ENCODE measurements at regions not wholly inside any gene's neighbourhood (a gene's known extent, or its start where the extent isn't known, plus 50 kb on each side); places are given as distances from the start of the nearest gene placed in this dataset.

DNA sequence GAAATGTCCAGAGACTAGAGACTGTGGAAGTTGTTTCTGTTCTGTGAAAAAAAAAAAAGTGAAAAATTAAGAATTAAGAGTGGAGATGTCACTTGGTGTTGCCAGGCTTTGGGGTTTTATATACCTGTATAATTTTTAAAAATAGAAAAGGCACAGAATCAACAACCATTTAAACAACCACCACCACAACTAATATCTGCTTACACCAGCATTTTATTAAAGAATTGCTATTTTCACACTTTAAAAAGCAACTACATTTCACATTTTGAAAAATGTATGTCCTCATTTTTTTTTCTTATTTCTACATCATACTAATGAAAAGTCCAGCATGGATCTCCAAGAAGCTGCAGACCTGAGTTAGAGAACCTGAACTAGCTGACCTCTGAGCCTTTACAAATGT, 167.5 kb upstream of the DTNA start:
- POLR2A ChIA-PET: no interaction called here

DNA sequence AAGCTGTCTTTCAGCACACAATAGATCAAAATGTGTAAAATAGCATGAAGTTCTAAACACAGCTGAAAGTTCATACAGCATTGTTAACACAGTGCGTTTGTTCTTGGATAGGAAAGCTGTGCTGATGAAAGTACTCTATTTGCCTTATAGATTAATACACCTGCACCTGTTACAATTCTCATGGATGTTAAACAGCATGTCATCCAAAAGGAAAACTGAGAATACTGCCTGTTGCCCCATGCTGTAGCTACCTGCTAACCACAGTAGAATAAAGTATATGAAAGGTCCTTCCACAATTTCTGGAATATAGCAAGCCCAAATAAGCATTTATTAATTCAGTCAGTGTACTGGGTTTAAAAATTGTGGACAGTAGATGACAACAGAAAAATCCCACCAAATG, 166.7 kb upstream of the DTNA start:
- Histone ChIP-seq H3K4me1 (ENCODE audit: control insufficient read depth, insufficient read depth, low read length) (peaks cover 5% of the 10 kb centered on the region; the same call in 1 of the 2 replicates), H3K9me3 (ENCODE audit: control insufficient read depth, insufficient read depth, low read depth, low read length) (no peaks in the 10 kb centered on the region), H3K4me3 (ENCODE audit: low read depth, low read length) (no peak overlapping the region), H3K36me3 (ENCODE audit: control insufficient read depth in 2 of 2, insufficient read depth in 1 of 2, low read length in 2 of 2) (no peaks in the 10 kb centered on the region), H3K27ac (ENCODE audit: extremely low read depth, low read depth, low read length) (no peak overlapping the region)
- TF ChIP-seq ZNF354C (tag by site-specific recombination; IDR thresholded peaks at IDR 0.05; ENCODE audit: borderline replicate concordance, low read depth) (no peak), ZNF274 (IDR thresholded peaks at IDR 0.05; ENCODE audit: low read length) (no peak), ZNF274 (tag by site-specific recombination; IDR thresholded peaks at IDR 0.05; ENCODE audit: borderline replicate concordance) (no peak), ZFP69B (tag by site-specific recombination; IDR thresholded peaks at IDR 0.05) (no peak), ZIC2 (tag by site-specific recombination; IDR thresholded peaks at IDR 0.05) (no peak), ZEB2 (tag by site-specific recombination; IDR thresholded peaks at IDR 0.05) (no peak), ZNF248 (tag by site-specific recombination; IDR thresholded peaks at IDR 0.05) (no peak)
- CTCF ChIA-PET: interaction anchor here (0.6 to 1.2 kb wide), 3 partner anchors 9 to 51 kb away, joined by 3 to 5 read pairs (median 4); no protein-coding TSS in a partner anchor
- POLR2A ChIA-PET: no interaction called here

More for the DNA sequence above, 167.5 kb upstream of the DTNA start:
- Histone ChIP-seq H3K27ac (ENCODE audit: extremely low read depth, low read depth, low read length) (no peak overlapping the region), H3K4me1 (ENCODE audit: control insufficient read depth, insufficient read depth, low read length) (peaks cover 5% of the 10 kb centered on the region; the same call in 1 of the 2 replicates), H3K4me3 (ENCODE audit: low read depth, low read length) (no peak overlapping the region), H3K9me3 (ENCODE audit: control insufficient read depth, insufficient read depth, low read depth, low read length) (no peaks in the 10 kb centered on the region), H3K36me3 (ENCODE audit: control insufficient read depth in 2 of 2, insufficient read depth in 1 of 2, low read length in 2 of 2) (no peaks in the 10 kb centered on the region)
- CTCF ChIA-PET: interaction anchor here (0.9 to 1.2 kb wide), 2 partner anchors 8 to 52 kb away, joined by 4 to 5 read pairs; no protein-coding TSS in a partner anchor
- TF ChIP-seq ZNF416 (tag by site-specific recombination; IDR thresholded peaks at IDR 0.05) (no peak), ZNF112 (tag by site-specific recombination; IDR thresholded peaks at IDR 0.05) (no peak), ZNF350 (tag by site-specific recombination; IDR thresholded peaks at IDR 0.05) (no peak), ZNF19 (tag by site-specific recombination; IDR thresholded peaks at IDR 0.05; ENCODE audit: low read depth) (no peak), ZNF549 (tag by site-specific recombination; IDR thresholded peaks at IDR 0.05) (no peak), ZIC2 (tag by site-specific recombination; IDR thresholded peaks at IDR 0.05) (no peak), ZNF274 (IDR thresholded peaks at IDR 0.05; ENCODE audit: low read length) (no peak), ZNF274 (tag by site-specific recombination; IDR thresholded peaks at IDR 0.05; ENCODE audit: borderline replicate concordance) (no peak), ZNF169 (tag by site-specific recombination; IDR thresholded peaks at IDR 0.05) (no peak), ZNF747 (tag by site-specific recombination; IDR thresholded peaks at IDR 0.05) (no peak), ZNF121 (tag by site-specific recombination; IDR thresholded peaks at IDR 0.05) (no peak), ZSCAN23 (tag by site-specific recombination; IDR thresholded peaks at IDR 0.05) (no peak), ZNF76 (tag by site-specific recombination; IDR thresholded peaks at IDR 0.05; ENCODE audit: borderline replicate concordance, low read depth) (no peak), KLF1 (tag by site-specific recombination; IDR thresholded peaks at IDR 0.05) (no peak), ZNF239 (tag by site-specific recombination; IDR thresholded peaks at IDR 0.05) (no peak), MEIS1 (CRISPR knock-in tag; IDR thresholded peaks at IDR 0.05; ENCODE audit: borderline replicate concordance) (no peak), MZF1 (tag by site-specific recombination; IDR thresholded peaks at IDR 0.05; ENCODE audit: borderline replicate concordance) (no peak)
- TF ChIP-seq, protein P1, sequence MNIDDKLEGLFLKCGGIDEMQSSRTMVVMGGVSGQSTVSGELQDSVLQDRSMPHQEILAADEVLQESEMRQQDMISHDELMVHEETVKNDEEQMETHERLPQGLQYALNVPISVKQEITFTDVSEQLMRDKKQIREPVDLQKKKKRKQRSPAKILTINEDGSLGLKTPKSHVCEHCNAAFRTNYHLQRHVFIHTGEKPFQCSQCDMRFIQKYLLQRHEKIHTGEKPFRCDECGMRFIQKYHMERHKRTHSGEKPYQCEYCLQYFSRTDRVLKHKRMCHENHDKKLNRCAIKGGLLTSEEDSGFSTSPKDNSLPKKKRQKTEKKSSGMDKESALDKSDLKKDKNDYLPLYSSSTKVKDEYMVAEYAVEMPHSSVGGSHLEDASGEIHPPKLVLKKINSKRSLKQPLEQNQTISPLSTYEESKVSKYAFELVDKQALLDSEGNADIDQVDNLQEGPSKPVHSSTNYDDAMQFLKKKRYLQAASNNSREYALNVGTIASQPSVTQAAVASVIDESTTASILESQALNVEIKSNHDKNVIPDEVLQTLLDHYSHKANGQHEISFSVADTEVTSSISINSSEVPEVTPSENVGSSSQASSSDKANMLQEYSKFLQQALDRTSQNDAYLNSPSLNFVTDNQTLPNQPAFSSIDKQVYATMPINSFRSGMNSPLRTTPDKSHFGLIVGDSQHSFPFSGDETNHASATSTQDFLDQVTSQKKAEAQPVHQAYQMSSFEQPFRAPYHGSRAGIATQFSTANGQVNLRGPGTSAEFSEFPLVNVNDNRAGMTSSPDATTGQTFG (tag by site-specific recombination; IDR thresholded peaks at IDR 0.05; ENCODE audit: borderline replicate concordance): no peak
- TF ChIP-seq, protein P2, sequence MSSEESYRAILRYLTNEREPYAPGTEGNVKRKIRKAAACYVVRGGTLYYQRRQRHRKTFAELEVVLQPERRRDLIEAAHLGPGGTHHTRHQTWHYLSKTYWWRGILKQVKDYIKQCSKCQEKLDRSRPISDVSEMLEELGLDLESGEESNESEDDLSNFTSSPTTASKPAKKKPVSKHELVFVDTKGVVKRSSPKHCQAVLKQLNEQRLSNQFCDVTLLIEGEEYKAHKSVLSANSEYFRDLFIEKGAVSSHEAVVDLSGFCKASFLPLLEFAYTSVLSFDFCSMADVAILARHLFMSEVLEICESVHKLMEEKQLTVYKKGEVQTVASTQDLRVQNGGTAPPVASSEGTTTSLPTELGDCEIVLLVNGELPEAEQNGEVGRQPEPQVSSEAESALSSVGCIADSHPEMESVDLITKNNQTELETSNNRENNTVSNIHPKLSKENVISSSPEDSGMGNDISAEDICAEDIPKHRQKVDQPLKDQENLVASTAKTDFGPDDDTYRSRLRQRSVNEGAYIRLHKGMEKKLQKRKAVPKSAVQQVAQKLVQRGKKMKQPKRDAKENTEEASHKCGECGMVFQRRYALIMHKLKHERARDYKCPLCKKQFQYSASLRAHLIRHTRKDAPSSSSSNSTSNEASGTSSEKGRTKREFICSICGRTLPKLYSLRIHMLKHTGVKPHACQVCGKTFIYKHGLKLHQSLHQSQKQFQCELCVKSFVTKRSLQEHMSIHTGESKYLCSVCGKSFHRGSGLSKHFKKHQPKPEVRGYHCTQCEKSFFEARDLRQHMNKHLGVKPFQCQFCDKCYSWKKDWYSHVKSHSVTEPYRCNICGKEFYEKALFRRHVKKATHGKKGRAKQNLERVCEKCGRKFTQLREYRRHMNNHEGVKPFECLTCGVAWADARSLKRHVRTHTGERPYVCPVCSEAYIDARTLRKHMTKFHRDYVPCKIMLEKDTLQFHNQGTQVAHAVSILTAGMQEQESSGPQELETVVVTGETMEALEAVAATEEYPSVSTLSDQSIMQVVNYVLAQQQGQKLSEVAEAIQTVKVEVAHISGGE (tag by site-specific recombination; conservative IDR thresholded peaks at IDR 0.05; ENCODE audit: low read depth): no peak
- TF ChIP-seq, protein P3, sequence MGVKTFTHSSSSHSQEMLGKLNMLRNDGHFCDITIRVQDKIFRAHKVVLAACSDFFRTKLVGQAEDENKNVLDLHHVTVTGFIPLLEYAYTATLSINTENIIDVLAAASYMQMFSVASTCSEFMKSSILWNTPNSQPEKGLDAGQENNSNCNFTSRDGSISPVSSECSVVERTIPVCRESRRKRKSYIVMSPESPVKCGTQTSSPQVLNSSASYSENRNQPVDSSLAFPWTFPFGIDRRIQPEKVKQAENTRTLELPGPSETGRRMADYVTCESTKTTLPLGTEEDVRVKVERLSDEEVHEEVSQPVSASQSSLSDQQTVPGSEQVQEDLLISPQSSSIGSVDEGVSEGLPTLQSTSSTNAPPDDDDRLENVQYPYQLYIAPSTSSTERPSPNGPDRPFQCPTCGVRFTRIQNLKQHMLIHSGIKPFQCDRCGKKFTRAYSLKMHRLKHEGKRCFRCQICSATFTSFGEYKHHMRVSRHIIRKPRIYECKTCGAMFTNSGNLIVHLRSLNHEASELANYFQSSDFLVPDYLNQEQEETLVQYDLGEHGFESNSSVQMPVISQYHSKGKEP (tag by site-specific recombination; IDR thresholded peaks at IDR 0.05): no peak

Data from HEK293 (cell line).